ENCODE measurements at regions not wholly inside any gene's neighbourhood (a gene's known extent, or its start where the extent isn't known, plus 50 kb on each side); places are given as distances from the start of the nearest gene placed in this dataset.
A peak's percentile ranks its signal among the peaks of the same experiment; 100 is the strongest.
"Not testable (repeated sequence)": the region's sequence is repeated elsewhere in the genome, so short reads cannot be mapped to it uniquely, and the experiment has no call there.

DNA sequence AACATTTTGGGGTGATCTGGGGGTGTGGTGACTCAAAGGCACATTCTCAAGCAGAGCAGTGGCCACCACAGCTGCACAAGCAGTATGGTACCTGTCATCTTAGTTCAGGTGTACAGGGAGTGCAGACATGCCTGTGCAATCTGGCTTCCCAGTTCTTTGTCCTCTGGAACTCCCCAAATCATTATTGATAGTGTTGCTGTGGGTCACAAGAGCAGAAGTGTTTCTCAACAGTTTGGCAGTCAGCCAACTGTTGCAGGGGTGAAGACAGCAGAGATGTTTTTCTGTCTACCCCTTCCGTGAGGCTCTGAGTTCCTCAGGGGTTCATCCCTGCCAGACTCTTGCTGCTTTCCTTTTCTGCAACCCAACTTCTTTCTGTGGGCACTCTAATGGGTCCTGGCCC, 206.5 kb upstream of the ZSWIM2 start:
- no peak for DNase-seq

GRCh38 chr2:187054501-187055319, 205.7 kb upstream of the ZSWIM2 start:
- DNase-seq: no peak

GRCh38 chr2:187051350-187051749, 202.4 kb upstream of the ZSWIM2 start:
- DNase-seq: no peak

GRCh38 chr2:187050409-187050998, 201.5 kb upstream of the ZSWIM2 start:
- no peak for DNase-seq

- DNase-seq: no peak
Measured at GRCh38 chr2:187037310-187037709, 188.3 kb upstream of the ZSWIM2 start.

- DNase-seq: no peak
Measured at GRCh38 chr2:187034434-187034833, 185.5 kb upstream of the ZSWIM2 start.

DNA sequence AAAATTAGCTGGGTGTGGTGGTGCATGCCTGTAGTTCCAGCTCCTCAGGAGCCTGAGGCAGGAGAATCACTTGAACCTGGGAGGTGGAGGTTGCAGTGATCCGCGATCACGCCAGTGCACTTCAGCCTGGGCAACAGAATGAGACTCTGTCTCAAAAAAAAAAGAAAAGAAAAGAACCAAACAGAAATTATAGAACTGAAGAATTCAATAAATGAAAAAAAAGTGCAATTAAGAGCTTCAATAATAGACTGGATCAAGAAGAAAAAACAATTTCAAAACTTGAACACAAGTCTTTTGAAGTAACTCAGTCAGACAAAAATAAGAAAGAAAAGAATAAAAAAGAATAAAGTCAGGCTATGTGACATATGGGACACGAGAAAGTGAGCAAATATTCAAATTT, 175.8 kb upstream of the ZSWIM2 start:
- DNase-seq: no peak

- DNase-seq: not testable (repeated sequence)
Measured at GRCh38 chr2:187023996-187024395, 175.0 kb upstream of the ZSWIM2 start.

GRCh38 chr2:187017438-187017837, 168.5 kb upstream of the ZSWIM2 start:
- DNase-seq: no peak

- DNase-seq: no peak
Measured at GRCh38 chr2:187013058-187013457, 164.1 kb upstream of the ZSWIM2 start.

DNA sequence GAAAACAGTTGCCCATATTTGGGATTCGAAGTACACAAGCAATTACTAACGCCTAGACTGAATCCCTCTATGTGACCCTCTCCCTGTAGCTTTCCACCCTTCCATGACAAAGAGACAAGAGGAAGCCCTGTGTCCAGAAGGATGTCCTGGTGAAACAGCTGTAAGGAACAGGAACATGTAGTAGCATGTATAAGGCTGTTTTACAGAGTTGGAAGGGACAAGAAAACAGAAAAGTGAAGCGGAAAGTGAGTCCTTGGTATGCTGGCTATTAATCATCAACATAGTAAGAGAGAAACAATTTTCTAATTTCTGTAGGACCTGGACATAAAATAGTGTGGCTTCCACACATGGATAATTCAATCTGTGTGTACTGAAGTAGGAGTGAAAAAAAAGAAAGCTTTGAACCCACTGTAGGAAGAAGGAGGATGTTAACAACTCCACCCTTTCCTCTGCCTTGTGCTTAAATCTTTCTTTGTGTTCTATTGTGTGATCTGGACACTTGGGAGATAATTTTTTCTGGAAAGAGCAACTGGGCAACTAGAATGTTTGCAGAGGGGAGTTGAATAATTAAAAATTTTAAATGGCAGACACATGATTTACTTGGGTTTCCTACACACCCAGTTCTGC, 162.3 kb upstream of the ZSWIM2 start:
- DNase-seq: no peak

DNA sequence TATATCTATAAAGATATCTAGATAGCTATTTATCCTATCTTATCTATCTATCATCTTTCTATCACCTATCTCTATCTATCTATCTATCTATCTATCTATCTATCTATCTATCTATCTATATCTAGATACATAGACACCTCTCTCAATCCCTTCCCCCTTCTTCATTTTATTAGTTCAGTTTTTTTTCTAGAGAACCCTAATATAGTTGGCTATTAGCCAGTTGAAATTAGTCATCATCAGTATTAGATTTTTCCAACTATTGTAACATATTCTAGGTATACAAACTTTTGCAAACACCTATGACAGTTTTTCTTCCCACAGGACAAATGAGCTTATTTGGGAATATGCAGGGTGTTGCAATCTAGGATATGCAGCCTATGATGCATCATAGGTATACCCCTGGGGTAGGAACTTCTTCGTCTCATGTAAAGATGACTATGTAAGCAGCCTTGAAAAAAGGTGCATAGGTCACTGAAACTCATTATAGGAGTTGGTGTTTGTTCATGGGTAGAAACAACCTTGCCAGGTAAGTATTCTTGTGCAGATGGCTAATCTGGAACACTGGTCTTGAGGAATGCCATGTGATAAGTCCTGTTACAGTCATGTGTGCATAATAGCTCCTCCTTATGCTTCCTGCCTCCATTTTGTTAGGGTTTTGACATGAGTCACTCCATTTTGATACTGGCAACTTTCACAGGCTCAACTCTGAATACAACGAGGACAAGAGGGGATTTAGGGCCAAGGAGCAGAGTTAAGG, 160.7 kb upstream of the ZSWIM2 start:
- no peak for DNase-seq

GRCh38 chr2:187008111-187008510, 159.1 kb upstream of the ZSWIM2 start:
- DNase-seq: no peak

GRCh38 chr2:187003611-187004010, 154.6 kb upstream of the ZSWIM2 start:
- no peak for DNase-seq

- no peak for DNase-seq
Measured at GRCh38 chr2:187003038-187003554, 154.1 kb upstream of the ZSWIM2 start.

- no peak for DNase-seq
Measured at GRCh38 chr2:187002242-187002641, 153.3 kb upstream of the ZSWIM2 start.

- no peak for DNase-seq
Measured at GRCh38 chr2:187001248-187001647, 152.3 kb upstream of the ZSWIM2 start.

- no peak for DNase-seq
Measured at GRCh38 chr2:186995092-186995491, 146.1 kb upstream of the ZSWIM2 start.

DNA sequence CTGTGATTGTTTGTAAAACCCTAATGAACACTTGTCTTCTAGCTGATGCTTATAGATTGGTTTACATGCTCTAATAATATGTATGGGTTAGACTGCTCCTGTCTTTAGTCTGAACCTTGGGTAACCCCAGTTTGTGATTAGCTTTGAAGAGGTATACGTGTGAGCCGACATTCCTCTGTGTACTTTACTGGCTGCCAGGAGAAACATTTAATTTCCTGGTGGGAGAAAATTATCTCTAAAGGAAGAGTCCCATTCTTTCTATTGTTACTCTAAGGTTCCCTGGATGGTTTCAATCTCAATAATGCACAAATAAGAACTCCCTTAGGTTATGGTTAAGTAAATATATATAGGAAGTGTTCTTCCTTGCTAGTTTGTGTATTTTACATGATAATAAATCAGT, 143.6 kb upstream of the ZSWIM2 start:
- DNase-seq: peak in 1 of 2 experiments; percentile 18

DNA sequence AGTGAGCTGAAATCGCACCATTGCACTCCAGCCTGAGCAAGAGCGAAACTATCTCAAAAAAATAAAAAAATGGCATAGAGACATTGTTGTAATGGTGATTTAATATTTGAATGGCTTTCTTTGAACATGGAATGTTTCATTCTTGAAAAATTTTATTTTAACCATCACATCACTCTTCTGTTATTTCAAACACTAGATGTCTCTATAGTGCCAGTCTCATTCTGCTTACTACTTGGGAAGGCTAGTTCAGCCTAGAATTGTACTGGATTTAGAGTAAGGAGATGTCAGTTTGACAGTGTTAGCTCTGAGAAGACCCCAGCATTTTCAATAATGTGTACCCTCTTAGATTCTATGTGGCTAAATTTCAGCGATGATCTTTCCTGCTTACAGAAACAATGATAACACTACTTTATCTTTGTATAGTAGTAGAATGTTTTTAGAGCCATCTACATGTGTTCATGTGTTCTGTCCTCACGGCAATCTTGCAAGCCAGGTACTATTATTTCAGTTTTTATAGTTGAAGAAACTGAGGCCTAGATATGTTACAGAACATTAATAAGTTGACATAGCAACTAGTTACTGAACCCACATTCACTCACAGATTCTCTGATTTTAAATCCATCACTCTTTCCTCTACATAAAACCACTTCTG, 142.9 kb upstream of the ZSWIM2 start:
- DNase-seq: no peak

GRCh38 chr2:186984966-186985365, 136.0 kb upstream of the ZSWIM2 start:
- DNase-seq: no peak

DNA sequence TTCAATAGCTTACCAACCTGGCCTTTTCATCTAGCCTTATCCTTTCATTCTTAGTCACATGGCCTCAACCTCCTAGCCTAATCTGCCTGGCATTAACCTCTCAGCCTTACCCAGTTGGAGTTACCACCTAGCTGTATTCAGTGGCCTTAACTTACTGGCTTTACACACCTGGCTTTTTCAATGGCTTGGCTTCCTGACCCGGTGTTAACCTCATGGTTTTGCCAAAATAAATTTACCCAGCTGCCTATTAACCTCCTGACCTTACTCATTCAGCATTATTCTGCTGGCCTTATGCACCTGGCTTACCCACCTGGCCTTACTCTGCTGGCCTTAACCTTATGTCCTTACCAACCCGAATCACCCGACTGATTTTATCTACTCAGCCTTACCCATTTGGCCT, 135.5 kb upstream of the ZSWIM2 start:
- no peak for DNase-seq

Measured in NCI-H2081 (cell line).